ENCODE measurements at regions not wholly inside any gene's neighbourhood (a gene's known extent, or its start where the extent isn't known, plus 50 kb on each side); places are given as distances from the start of the nearest gene placed in this dataset.

GRCh38 chr6:22227824-22228610 is 68.8 kb downstream of the PRL start:
- intact Hi-C loops (cut with micrococcal nuclease; ENCODE audit: unreplicated experiment) = no loop called here
- no peaks in the 10 kb centered on the region for H3K4me1 ChIP-seq (ENCODE audit: control insufficient read depth, insufficient read depth, low read length)
- CTCF ChIA-PET = no interaction called here

GRCh38 chr6:22231050-22231449 is 65.8 kb downstream of the PRL start:
- TF ChIP-seq SIN3A (IDR thresholded peaks at IDR 0.05; ENCODE audit: borderline replicate concordance, insufficient read depth, low read depth, low read length) (no peak), POLR2AphosphoS5 (IDR thresholded peaks at IDR 0.05; ENCODE audit: low read depth, low read length) (no peak)
- in situ Hi-C loops (cut with HindIII; ENCODE audit: low pct_unique_long_range_greater_than_20kb, low sequenced_read_pairs) = no loop called here
- no peak for ATAC-seq
- Histone ChIP-seq H3K27ac (ENCODE audit: low read length) (no peak overlapping the region), H3K36me3 (ENCODE audit: control insufficient read depth, insufficient read depth, low read length) (no peaks in the 10 kb centered on the region), H3K4me1 (ENCODE audit: control insufficient read depth, insufficient read depth, low read length) (no peaks in the 10 kb centered on the region), H3K27me3 (ENCODE audit: control insufficient read depth, insufficient read depth, low read length) (no peaks in the 10 kb centered on the region), H3K4me3 (ENCODE audit: low read depth in 2 of 2, low read length in 2 of 2) (no peak overlapping the region), H3K9me3 (ENCODE audit: control insufficient read depth, insufficient read depth, low read depth, low read length) (no peaks in the 10 kb centered on the region)
- ChIA-PET POLR2A (no interaction called here), CTCF (no interaction called here)
- no TSS peak for BruUV-seq (replicated peaks)
- intact Hi-C loops (cut with micrococcal nuclease; ENCODE audit: unreplicated experiment) = no loop called here
- no peak for DNase-seq (ENCODE audit: low read depth, low spot score)

More at GRCh38 chr6:22227824-22228610, 68.8 kb downstream of the PRL start:
- BruUV-seq (replicated peaks) = no TSS peak
- DNase-seq (ENCODE audit: low read depth, low spot score) (no peak), ATAC-seq (no peak)
- Histone ChIP-seq H3K9me3 (ENCODE audit: control insufficient read depth, insufficient read depth, low read depth, low read length) (no peaks in the 10 kb centered on the region), H3K27ac (ENCODE audit: low read length) (no peak overlapping the region), H3K36me3 (ENCODE audit: control insufficient read depth, insufficient read depth, low read length) (no peaks in the 10 kb centered on the region), H3K4me3 (ENCODE audit: low read depth in 2 of 2, low read length in 2 of 2) (no peak overlapping the region), H3K27me3 (ENCODE audit: control insufficient read depth, insufficient read depth, low read length) (no peaks in the 10 kb centered on the region)
- POLR2A ChIA-PET = no interaction called here
- TF ChIP-seq REST (IDR thresholded peaks at IDR 0.05; ENCODE audit: insufficient read depth in 1 of 2, low read depth in 2 of 2, low read length in 1 of 2) (no peak), POLR2AphosphoS5 (IDR thresholded peaks at IDR 0.05; ENCODE audit: low read depth, low read length) (no peak), CTCF (IDR thresholded peaks at IDR 0.05) (no peak), SIN3A (IDR thresholded peaks at IDR 0.05; ENCODE audit: borderline replicate concordance, insufficient read depth, low read depth, low read length) (no peak), TCF7L2 (IDR thresholded peaks at IDR 0.05; ENCODE audit: low read depth, low read length) (no peak)
- in situ Hi-C loops (cut with HindIII; ENCODE audit: low pct_unique_long_range_greater_than_20kb, low sequenced_read_pairs) = no loop called here

DNA sequence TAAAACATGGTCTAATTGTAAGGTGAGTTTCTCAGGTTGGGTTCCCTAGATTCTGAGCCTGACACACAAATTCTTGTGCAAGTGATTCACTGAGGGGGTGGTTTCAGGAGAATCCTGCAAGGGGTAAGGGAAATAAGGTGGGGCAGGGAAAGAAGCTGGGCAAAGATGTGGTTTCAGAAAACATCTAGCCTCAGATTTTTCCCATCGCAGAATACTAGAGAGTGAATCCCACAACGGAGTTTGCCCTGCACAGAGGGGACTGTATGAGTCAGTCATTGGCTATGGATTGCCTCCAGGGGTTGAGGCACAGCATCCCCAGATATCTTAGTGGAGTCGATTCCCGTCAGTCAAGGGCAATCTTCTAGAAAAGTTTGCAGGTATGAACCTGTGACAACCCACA is 65.2 kb downstream of the PRL start:
- H3K9me3 ChIP-seq (ENCODE audit: control insufficient read depth, insufficient read depth, low read depth, low read length) = no peaks in the 10 kb centered on the region
- in situ Hi-C loops (cut with HindIII; ENCODE audit: low pct_unique_long_range_greater_than_20kb, low sequenced_read_pairs) (no loop called here), intact Hi-C loops (cut with micrococcal nuclease; ENCODE audit: unreplicated experiment) (no loop called here)
- H3K27me3 ChIP-seq (ENCODE audit: control insufficient read depth, insufficient read depth, low read length) = no peaks in the 10 kb centered on the region
- CTCF ChIA-PET = no interaction called here
- H3K36me3 ChIP-seq (ENCODE audit: control insufficient read depth, insufficient read depth, low read length) = no peaks in the 10 kb centered on the region
- TF ChIP-seq POLR2AphosphoS5 (IDR thresholded peaks at IDR 0.05; ENCODE audit: low read depth, low read length) (no peak), REST (IDR thresholded peaks at IDR 0.05; ENCODE audit: insufficient read depth in 1 of 2, low read depth in 2 of 2, low read length in 1 of 2) (no peak), SIN3A (IDR thresholded peaks at IDR 0.05; ENCODE audit: borderline replicate concordance, insufficient read depth, low read depth, low read length) (no peak), CTCF (IDR thresholded peaks at IDR 0.05) (no peak), TCF7L2 (IDR thresholded peaks at IDR 0.05; ENCODE audit: low read depth, low read length) (no peak)
- no peak for ATAC-seq
- POLR2A ChIA-PET = no interaction called here
- no peak overlapping the region for H3K4me3 ChIP-seq (ENCODE audit: low read depth in 2 of 2, low read length in 2 of 2)
- no peak overlapping the region for H3K27ac ChIP-seq (ENCODE audit: low read length)
- BruUV-seq (replicated peaks) = no TSS peak
- no peaks in the 10 kb centered on the region for H3K4me1 ChIP-seq (ENCODE audit: control insufficient read depth, insufficient read depth, low read length)
- no peak for DNase-seq (ENCODE audit: low read depth, low spot score)
